ENCODE measurements at regions not wholly inside any gene's neighbourhood (a gene's known extent, or its start where the extent isn't known, plus 50 kb on each side); places are given as distances from the start of the nearest gene placed in this dataset.
"Not testable (repeated sequence)": the region's sequence is repeated elsewhere in the genome, so short reads cannot be mapped to it uniquely, and the experiment has no call there.

DNA sequence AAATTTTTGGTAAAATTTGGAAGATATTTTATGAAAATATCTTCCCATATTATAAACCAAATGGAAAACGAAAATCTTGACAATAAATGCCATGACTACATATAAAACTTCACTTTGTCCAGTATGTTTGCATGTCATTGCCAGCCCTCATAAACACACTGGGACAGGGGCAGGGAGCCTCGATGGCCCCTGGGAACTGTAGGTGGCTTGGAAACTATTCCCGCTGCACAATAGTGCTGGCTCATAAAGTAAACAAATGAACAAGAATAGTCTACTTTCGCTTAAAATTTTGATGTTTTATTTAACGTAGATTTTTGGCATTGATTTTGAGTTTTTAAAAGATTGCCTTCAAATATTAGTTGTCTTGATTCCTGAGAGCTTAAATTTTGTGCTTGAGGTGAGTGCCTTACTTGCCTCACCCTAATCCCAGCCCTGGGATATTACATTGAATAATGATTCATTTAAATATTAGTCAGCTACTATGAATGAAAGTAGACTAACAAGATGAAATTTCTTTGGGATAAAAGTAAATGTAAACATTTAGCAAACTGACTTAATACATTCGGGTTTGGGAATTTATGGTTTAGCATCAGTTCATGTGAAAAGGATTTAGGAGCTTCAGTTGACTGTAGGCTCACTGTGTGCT lies 74.0 kb upstream of the PKP2 start:
- Histone ChIP-seq H3F3A (ENCODE audit: low read depth) (no peaks in the 10 kb centered on the region), H3K79me2 (ENCODE audit: low read depth) (no peaks in the 10 kb centered on the region), H3K36me3 (no peaks in the 10 kb centered on the region), H3K4me2 (no peak overlapping the region), H4K20me1 (ENCODE audit: low read depth) (no peaks in the 10 kb centered on the region), H3K9me3 (ENCODE audit: low read depth) (no peaks in the 10 kb centered on the region), H3K27me3 (no peaks in the 10 kb centered on the region), H3K4me1 (no peaks in the 10 kb centered on the region), H3K4me3 (no peak overlapping the region), H3K9ac (no peak overlapping the region), H3K27ac (no peak overlapping the region), H2AFZ (replicated peaks) (no peak overlapping the region)
- no peaks in the 10 kb centered on the region for H3K36me3 Mint-ChIP-seq
- no peaks in the 10 kb centered on the region for H3K4me1 Mint-ChIP-seq
- no peak overlapping the region for H3K27ac Mint-ChIP-seq
- TF ChIP-seq EZH2phosphoT487 (IDR thresholded peaks at IDR 0.05), result no peak
- TF ChIP-seq, protein P1, sequence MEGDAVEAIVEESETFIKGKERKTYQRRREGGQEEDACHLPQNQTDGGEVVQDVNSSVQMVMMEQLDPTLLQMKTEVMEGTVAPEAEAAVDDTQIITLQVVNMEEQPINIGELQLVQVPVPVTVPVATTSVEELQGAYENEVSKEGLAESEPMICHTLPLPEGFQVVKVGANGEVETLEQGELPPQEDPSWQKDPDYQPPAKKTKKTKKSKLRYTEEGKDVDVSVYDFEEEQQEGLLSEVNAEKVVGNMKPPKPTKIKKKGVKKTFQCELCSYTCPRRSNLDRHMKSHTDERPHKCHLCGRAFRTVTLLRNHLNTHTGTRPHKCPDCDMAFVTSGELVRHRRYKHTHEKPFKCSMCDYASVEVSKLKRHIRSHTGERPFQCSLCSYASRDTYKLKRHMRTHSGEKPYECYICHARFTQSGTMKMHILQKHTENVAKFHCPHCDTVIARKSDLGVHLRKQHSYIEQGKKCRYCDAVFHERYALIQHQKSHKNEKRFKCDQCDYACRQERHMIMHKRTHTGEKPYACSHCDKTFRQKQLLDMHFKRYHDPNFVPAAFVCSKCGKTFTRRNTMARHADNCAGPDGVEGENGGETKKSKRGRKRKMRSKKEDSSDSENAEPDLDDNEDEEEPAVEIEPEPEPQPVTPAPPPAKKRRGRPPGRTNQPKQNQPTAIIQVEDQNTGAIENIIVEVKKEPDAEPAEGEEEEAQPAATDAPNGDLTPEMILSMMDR (IDR thresholded peaks at IDR 0.05), result no peak
- TF ChIP-seq EZH2 (IDR thresholded peaks at IDR 0.05), result no peak
- H3K9me3 Mint-ChIP-seq, result no peaks in the 10 kb centered on the region
- no peaks in the 10 kb centered on the region for H3K27me3 Mint-ChIP-seq (ENCODE audit: insufficient read depth, low read depth)
- H3K4me3 Mint-ChIP-seq, result no peak overlapping the region
- no peak for DNase-seq (ENCODE audit: low spot score)

DNA sequence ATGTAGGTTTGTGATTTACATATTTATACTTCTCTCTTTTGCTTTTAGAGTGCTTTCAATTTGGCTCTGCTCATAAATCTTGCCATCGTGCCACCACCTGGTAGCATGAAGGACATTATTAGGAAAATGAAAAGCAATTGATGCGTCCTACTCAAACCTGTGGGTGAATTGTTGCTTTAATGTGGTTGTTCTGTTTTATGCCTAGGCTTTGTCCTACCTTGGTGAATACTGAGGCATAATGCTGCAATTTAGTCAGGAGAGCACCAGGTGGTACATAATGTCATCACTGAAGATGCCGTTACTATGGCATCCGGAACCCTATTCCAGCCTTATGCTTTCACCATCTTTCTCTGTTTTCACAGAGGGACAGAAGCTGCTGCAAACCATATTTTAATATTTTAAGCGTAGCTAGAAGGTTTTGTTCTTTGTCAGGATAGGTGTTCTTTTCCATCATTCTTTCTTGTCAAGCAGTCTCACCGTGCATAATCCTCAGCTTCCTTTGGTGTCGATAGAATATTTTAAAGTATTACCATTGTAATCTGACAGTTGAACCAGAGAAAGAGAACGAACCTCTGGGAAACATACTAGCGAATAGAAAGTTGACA lies 68.5 kb upstream of the PKP2 start:
- H3K9me3 Mint-ChIP-seq, result no peaks in the 10 kb centered on the region
- no peaks in the 10 kb centered on the region for H3F3A ChIP-seq (ENCODE audit: low read depth)
- H3K27me3 ChIP-seq, result no peaks in the 10 kb centered on the region
- no peak overlapping the region for H3K27ac Mint-ChIP-seq
- DNase-seq (ENCODE audit: low spot score), result no peak
- H3K9ac ChIP-seq, result no peak overlapping the region
- no peaks in the 10 kb centered on the region for H3K4me1 ChIP-seq
- no peak for TF ChIP-seq EZH2phosphoT487 (IDR thresholded peaks at IDR 0.05)
- TF ChIP-seq, protein P1 (IDR thresholded peaks at IDR 0.05), result no peak
- TF ChIP-seq EZH2 (IDR thresholded peaks at IDR 0.05), result no peak
- H3K36me3 ChIP-seq, result no peaks in the 10 kb centered on the region
- H3K27me3 Mint-ChIP-seq (ENCODE audit: insufficient read depth, low read depth), result no peaks in the 10 kb centered on the region
- no peak overlapping the region for H3K27ac ChIP-seq
- H3K4me1 Mint-ChIP-seq, result no peaks in the 10 kb centered on the region
- H3K9me3 ChIP-seq (ENCODE audit: low read depth), result no peaks in the 10 kb centered on the region
- no peak overlapping the region for H3K4me2 ChIP-seq
- H2AFZ ChIP-seq (replicated peaks), result no peak overlapping the region
- H3K4me3 ChIP-seq, result no peak overlapping the region
- H3K36me3 Mint-ChIP-seq, result no peaks in the 10 kb centered on the region
- no peak overlapping the region for H3K4me3 Mint-ChIP-seq
- no peaks in the 10 kb centered on the region for H4K20me1 ChIP-seq (ENCODE audit: low read depth)
- no peaks in the 10 kb centered on the region for H3K79me2 ChIP-seq (ENCODE audit: low read depth)

DNA sequence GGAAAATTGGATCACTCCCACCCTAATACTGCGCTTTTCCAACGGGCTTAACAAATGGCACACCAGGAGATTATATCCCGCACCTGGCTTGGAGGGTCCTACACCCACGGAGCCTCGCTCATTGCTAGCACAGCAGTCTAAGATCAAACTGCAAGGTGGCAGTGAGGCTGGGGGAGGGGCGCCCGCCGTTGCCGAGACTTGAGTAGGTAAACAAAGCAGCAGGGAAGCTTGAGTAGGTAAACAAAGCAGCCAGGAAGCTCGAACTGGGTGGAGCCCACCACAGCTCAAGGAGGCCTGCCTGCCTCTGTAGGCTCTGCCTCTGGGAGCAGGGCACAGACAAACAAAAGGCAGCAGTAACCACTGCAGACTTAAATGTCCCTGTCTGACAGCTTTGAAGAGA lies 59.8 kb upstream of the PKP2 start:
- H3K4me1 Mint-ChIP-seq; H3K9me3 Mint-ChIP-seq; H3K27me3 Mint-ChIP-seq (ENCODE audit: insufficient read depth, low read depth); H3K4me2 ChIP-seq; H3F3A ChIP-seq (ENCODE audit: low read depth); H3K27ac Mint-ChIP-seq; H3K9me3 ChIP-seq (ENCODE audit: low read depth); H3K4me3 ChIP-seq; H3K36me3 Mint-ChIP-seq; H3K79me2 ChIP-seq (ENCODE audit: low read depth); H3K4me3 Mint-ChIP-seq; H4K20me1 ChIP-seq (ENCODE audit: low read depth); H3K9ac ChIP-seq; DNase-seq (ENCODE audit: low spot score); H2AFZ ChIP-seq (replicated peaks); H3K27ac ChIP-seq; H3K27me3 ChIP-seq; H3K4me1 ChIP-seq; H3K36me3 ChIP-seq: not testable (repeated sequence)

DNA sequence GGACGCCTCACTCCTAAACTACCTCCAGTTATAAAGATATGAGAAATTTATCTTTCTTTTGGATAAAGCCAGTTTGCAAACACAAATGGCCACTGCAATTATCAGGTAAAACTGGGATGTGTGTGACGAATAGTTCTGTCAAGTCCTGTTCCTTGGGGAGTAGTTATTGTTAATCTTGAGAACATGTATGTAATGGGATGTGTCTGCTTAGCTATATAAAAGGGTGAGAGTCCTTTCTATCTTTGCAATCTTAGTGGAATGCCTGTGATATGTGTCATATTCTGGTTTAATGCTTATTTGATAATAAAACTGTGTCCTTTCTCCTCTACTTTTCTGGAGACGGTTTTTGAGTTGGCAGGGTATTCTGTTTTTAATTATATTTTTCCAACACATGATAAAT lies 56.1 kb upstream of the PKP2 start:
- no peak overlapping the region for H3K4me2 ChIP-seq
- H3K27ac Mint-ChIP-seq, result no peak overlapping the region

More for the DNA sequence above, 56.1 kb upstream of the PKP2 start:
- H2AFZ ChIP-seq (replicated peaks), result no peak overlapping the region
- no peak for DNase-seq (ENCODE audit: low spot score)
- H3K36me3 ChIP-seq, result no peaks in the 10 kb centered on the region
- TF ChIP-seq EZH2phosphoT487 (IDR thresholded peaks at IDR 0.05) (no peak), EZH2 (IDR thresholded peaks at IDR 0.05) (no peak)
- TF ChIP-seq, protein P1 (IDR thresholded peaks at IDR 0.05), result no peak
- H3K4me3 Mint-ChIP-seq, result no peak overlapping the region
- no peaks in the 10 kb centered on the region for H3K27me3 Mint-ChIP-seq (ENCODE audit: insufficient read depth, low read depth)
- H3K27ac ChIP-seq, result no peak overlapping the region
- no peak overlapping the region for H3K4me3 ChIP-seq
- no peaks in the 10 kb centered on the region for H3K9me3 ChIP-seq (ENCODE audit: low read depth)
- H3K27me3 ChIP-seq, result no peaks in the 10 kb centered on the region
- no peaks in the 10 kb centered on the region for H3F3A ChIP-seq (ENCODE audit: low read depth)
- H3K9me3 Mint-ChIP-seq, result no peaks in the 10 kb centered on the region
- no peaks in the 10 kb centered on the region for H4K20me1 ChIP-seq (ENCODE audit: low read depth)
- H3K79me2 ChIP-seq (ENCODE audit: low read depth), result no peaks in the 10 kb centered on the region
- H3K4me1 ChIP-seq, result no peaks in the 10 kb centered on the region
- H3K36me3 Mint-ChIP-seq, result no peaks in the 10 kb centered on the region
- no peak overlapping the region for H3K9ac ChIP-seq
- H3K4me1 Mint-ChIP-seq, result peaks cover 7% of the 10 kb centered on the region

All from neural progenitor cell (in vitro differentiated cells).